CD14-positive monocyte (primary cell): ENCODE measurements at regions not wholly inside any gene's neighbourhood (a gene's known extent, or its start where the extent isn't known, plus 50 kb on each side); places are given as distances from the start of the nearest gene placed in this dataset.
"Not testable (repeated sequence)": the region's sequence is repeated elsewhere in the genome, so short reads cannot be mapped to it uniquely, and the experiment has no call there.

ENCODE experiments used
- DNase-seq, 3 donors: peaks; one replicate each; pipeline ENCODE4 v3.0.0-alpha.2; 2011 to 2022
- H2AFZ ChIP-seq: 2 replicates; pipeline ENCODE4 v1.6.0; 2012; ENCODE audit warnings: mild to moderate bottlenecking, low read depth, low read length, inconsistent platforms; ENCODE audit not compliant: insufficient read depth, poor library complexity, severe bottlenecking
- H3K27ac ChIP-seq, 2 donors: 1 replicate in 1 of 2; 2 replicates in 1 of 2; pipeline ENCODE4 v1.5.1; 2012 to 2013; ENCODE audit warnings: low read length in 2 of 2, control low read depth in 1 of 2, inconsistent platforms in 1 of 2, low read depth in 1 of 2, mild to moderate bottlenecking in 1 of 2
- H3K27me3 ChIP-seq, 2 donors: one replicate each; pipeline versions ENCODE4 v1.6.0 to v1.6.1; 2011 to 2013; ENCODE audit warnings: low read length in 2 of 2; ENCODE audit not compliant: control insufficient read depth in 2 of 2, insufficient read depth in 2 of 2
- H3K36me3 ChIP-seq, 2 donors: replicated peaks in 1 of 2; 1 replicate in 1 of 2; 2 replicates in 1 of 2; pipeline versions ENCODE4 v1.5.1 to v1.6.1; 2012 to 2013; ENCODE audit warnings: low read length in 2 of 2, control low read depth in 1 of 2, inconsistent platforms in 1 of 2, mild to moderate bottlenecking in 1 of 2; ENCODE audit not compliant: insufficient read depth in 2 of 2, control insufficient read depth in 1 of 2
- H3K4me1 ChIP-seq, 2 donors: 1 replicate in 1 of 2; 2 replicates in 1 of 2; pipeline versions ENCODE4 v1.5.1 to v1.6.1; 2012 to 2013; ENCODE audit warnings: low read length in 2 of 2, control low read depth in 1 of 2, inconsistent platforms in 1 of 2, mild to moderate bottlenecking in 1 of 2, moderate library complexity in 1 of 2; ENCODE audit not compliant: insufficient read depth in 2 of 2, control insufficient read depth in 1 of 2
- H3K4me2 ChIP-seq: replicated peaks from 2 replicates; pipeline ENCODE3; 2012; ENCODE audit warnings: low read length, moderate library complexity, mild to moderate bottlenecking; ENCODE audit not compliant: poor library complexity, severe bottlenecking; ENCODE audit errors: extremely low read depth
- H3K4me3 ChIP-seq, 3 experiments: fragments of 200-600 bp in 1 of 3; sonication (generic) in 1 of 3; replicated peaks in 1 of 3; 1 replicate in 2 of 3; 2 replicates in 1 of 3; pipeline ENCODE4 v1.5.1; 2011 to 2013; ENCODE audit warnings: low read length in 3 of 3, mild to moderate bottlenecking in 3 of 3, control low read depth in 2 of 3, low read depth in 2 of 3, inconsistent platforms in 1 of 3, moderate library complexity in 1 of 3
- H3K79me2 ChIP-seq: 2 replicates; pipeline ENCODE4 v1.6.0; 2012; ENCODE audit warnings: mild to moderate bottlenecking, control low read depth, inconsistent platforms, low read length, moderate library complexity; ENCODE audit not compliant: insufficient read depth
- H3K9ac ChIP-seq: 2 replicates; pipeline ENCODE4 v1.6.0; 2017; ENCODE audit warnings: low read length, mild to moderate bottlenecking; ENCODE audit not compliant: insufficient read depth, poor library complexity, severe bottlenecking
- H3K9me3 ChIP-seq, 2 donors: replicated peaks in 1 of 2; 1 replicate in 1 of 2; 2 replicates in 1 of 2; pipeline versions ENCODE4 v1.5.1 to v1.6.1; 2012 to 2013; ENCODE audit warnings: low read length in 2 of 2, control low read depth in 1 of 2; ENCODE audit not compliant: control insufficient read depth in 1 of 2, insufficient read depth in 1 of 2
- H4K20me1 ChIP-seq: 2 replicates; pipeline ENCODE4 v1.6.0; 2012; ENCODE audit warnings: mild to moderate bottlenecking, low read length, control low read depth, moderate library complexity; ENCODE audit not compliant: insufficient read depth
- H3K27ac Mint-ChIP-seq, 7 donors: one replicate each; pipeline ENCODE4 v1.8.0; 2020; ENCODE audit warnings: mild to moderate bottlenecking in 7 of 7, mixed read lengths in 7 of 7, moderate library complexity in 6 of 7, inconsistent platforms in 2 of 7
- H3K27me3 Mint-ChIP-seq, 3 donors: one replicate each; pipeline ENCODE4 v1.8.0; 2021 to 2022; ENCODE audit warnings: low read depth in 3 of 3, mild to moderate bottlenecking in 3 of 3, mixed read lengths in 3 of 3, moderate library complexity in 3 of 3, inconsistent platforms in 1 of 3
- H3K36me3 Mint-ChIP-seq, 2 donors: one replicate each; pipeline ENCODE4 v1.8.0; 2020; ENCODE audit warnings: mixed read lengths in 2 of 2, inconsistent platforms in 1 of 2, mild to moderate bottlenecking in 1 of 2
- H3K4me1 Mint-ChIP-seq: one replicate; pipeline ENCODE4 v1.8.0; 2020; ENCODE audit warnings: mild to moderate bottlenecking, mixed read lengths
- H3K4me3 Mint-ChIP-seq, 2 donors: one replicate each; pipeline ENCODE4 v1.8.0; 2020; ENCODE audit warnings: mild to moderate bottlenecking in 2 of 2, mixed read lengths in 2 of 2, moderate library complexity in 1 of 2
- H3K9me3 Mint-ChIP-seq, 7 donors: one replicate each; pipeline ENCODE4 v1.8.0; 2020 to 2022; ENCODE audit warnings: mixed read lengths in 7 of 7, mild to moderate bottlenecking in 6 of 7, moderate library complexity in 6 of 7, inconsistent platforms in 2 of 7
- CTCF ChIP-seq: fragments of 200-600 bp; IDR thresholded peaks from one replicate; pipeline ENCODE4 v1.8.0; 2022; ENCODE audit warnings: antibody characterized with exemption, mild to moderate bottlenecking
- WGBS: methylation state at CpG from one replicate; pipeline ENCODE4 v1.1.5; 2013; ENCODE audit warnings: missing lambda C conversion rate; ENCODE audit not compliant: insufficient coverage; 5-methylcytosine and 5-hydroxymethylcytosine counted together
- intact Hi-C, 2 donors: fragments of 100-400 bp; cut with micrococcal nuclease; formaldehyde crosslinking; loops; one replicate each; pipeline versions ENCODE4 v1.15.0 to v1.15.1; 2023

- Histone ChIP-seq H3K4me2 (no peak overlapping the region), H3K4me3 (no peak overlapping the region), H2AFZ (no peak overlapping the region), H3K27me3 (no peaks in the 10 kb centered on the region), H3K27ac (no peak overlapping the region), H3K36me3 (no peaks in the 10 kb centered on the region), H3K9ac (no peak overlapping the region), H4K20me1 (no peaks in the 10 kb centered on the region), H3K4me1 (no peaks in the 10 kb centered on the region), H3K79me2 (no peaks in the 10 kb centered on the region), H3K9me3 (no peaks in the 10 kb centered on the region)
- peaks cover 2 to 4% (median 3%) of the 10 kb centered on the region in 3 donors for H3K27me3 Mint-ChIP-seq
- DNase-seq = no peak
- no peak for TF ChIP-seq CTCF
- peaks cover 0 to 2% (median 0%) of the 10 kb centered on the region in 7 donors for H3K9me3 Mint-ChIP-seq
- H3K36me3 Mint-ChIP-seq = no peaks in the 10 kb centered on the region
- intact Hi-C loops = no loop called here
- H3K27ac Mint-ChIP-seq = no peak overlapping the region
- H3K4me1 Mint-ChIP-seq = no peaks in the 10 kb centered on the region
- H3K4me3 Mint-ChIP-seq = no peak overlapping the region
- WGBS = 87% methylated on average over 3 of the region's 4 CpGs
These were observed 155.8 kb downstream of the TBC1D2B start for GRCh38 chr15:77921664-77922063.

GRCh38 chr15:77916966-77917635 lies 160.4 kb downstream of the TBC1D2B start:
- H3K4me1 Mint-ChIP-seq, H3K4me3 ChIP-seq, H4K20me1 ChIP-seq, H3K4me1 ChIP-seq, H3K27me3 Mint-ChIP-seq, H3K9me3 ChIP-seq, DNase-seq, H3K27me3 ChIP-seq, intact Hi-C loops, H3K9ac ChIP-seq, H3K36me3 Mint-ChIP-seq, H3K27ac Mint-ChIP-seq, H3K36me3 ChIP-seq, H2AFZ ChIP-seq, H3K27ac ChIP-seq, H3K4me3 Mint-ChIP-seq, H3K9me3 Mint-ChIP-seq, H3K79me2 ChIP-seq, H3K4me2 ChIP-seq: not testable (repeated sequence)
- WGBS = 56% methylated on average over 1 of the region's 11 CpGs

GRCh38 chr15:77915961-77916330 lies 161.6 kb downstream of the TBC1D2B start:
- WGBS = 100% methylated on average over 6 of the region's 6 CpGs
- not testable (repeated sequence) for H3K4me3 Mint-ChIP-seq

More at GRCh38 chr15:77915961-77916330, 161.6 kb downstream of the TBC1D2B start:
- H3K36me3 Mint-ChIP-seq, H3K79me2 ChIP-seq, DNase-seq, H3K9ac ChIP-seq, H3K4me1 ChIP-seq, H3K4me1 Mint-ChIP-seq, H3K27me3 Mint-ChIP-seq, H3K36me3 ChIP-seq, H3K4me2 ChIP-seq, H3K4me3 ChIP-seq, H3K27me3 ChIP-seq, H4K20me1 ChIP-seq, H2AFZ ChIP-seq, H3K27ac ChIP-seq, H3K9me3 ChIP-seq, H3K27ac Mint-ChIP-seq, H3K9me3 Mint-ChIP-seq, intact Hi-C loops: not testable (repeated sequence)
